HAP-1 (cell line): ENCODE measurements at regions not wholly inside any gene's neighbourhood (a gene's known extent, or its start where the extent isn't known, plus 50 kb on each side); places are given as distances from the start of the nearest gene placed in this dataset.

Source experiments
- DNase-seq, 2 experiments: peaks; one replicate each; pipeline ENCODE4 v3.0.0-alpha.2; 2016 to 2020; ENCODE audit warnings: low spot score in 2 of 2
- H3K27me3 ChIP-seq: fragments of 250-450 bp; sonication (Bioruptor Pico); 2 replicates; pipeline ENCODE4 v1.5.1; 2020; ENCODE audit warnings: low read depth, mild to moderate bottlenecking, moderate library complexity
- H3K36me3 ChIP-seq: fragments of 250-450 bp; sonication (Bioruptor Pico); replicated peaks from 2 replicates; pipeline ENCODE4 v1.5.1; 2020; ENCODE audit warnings: mild to moderate bottlenecking
- H3K4me1 ChIP-seq: fragments of 250-450 bp; sonication (Bioruptor Pico); 2 replicates; pipeline ENCODE4 v1.5.1; 2020; ENCODE audit warnings: mild to moderate bottlenecking
- H3K4me3 ChIP-seq: fragments of 250-450 bp; sonication (Bioruptor Pico); 2 replicates; pipeline ENCODE4 v1.5.1; 2020; ENCODE audit warnings: mild to moderate bottlenecking, moderate library complexity
- H3K9me3 ChIP-seq: fragments of 250-450 bp; sonication (Bioruptor Pico); 2 replicates; pipeline ENCODE4 v1.5.1; 2020; ENCODE audit warnings: mild to moderate bottlenecking, moderate library complexity
- in situ Hi-C: fragments of 300-500 bp; cut with MboI; formaldehyde crosslinking; loops from 3 replicates; pipeline ENCODE4 v1.14.3; 2020; ENCODE audit warnings: low sequenced_read_pairs, inconsistent platforms, mixed read lengths

DNA sequence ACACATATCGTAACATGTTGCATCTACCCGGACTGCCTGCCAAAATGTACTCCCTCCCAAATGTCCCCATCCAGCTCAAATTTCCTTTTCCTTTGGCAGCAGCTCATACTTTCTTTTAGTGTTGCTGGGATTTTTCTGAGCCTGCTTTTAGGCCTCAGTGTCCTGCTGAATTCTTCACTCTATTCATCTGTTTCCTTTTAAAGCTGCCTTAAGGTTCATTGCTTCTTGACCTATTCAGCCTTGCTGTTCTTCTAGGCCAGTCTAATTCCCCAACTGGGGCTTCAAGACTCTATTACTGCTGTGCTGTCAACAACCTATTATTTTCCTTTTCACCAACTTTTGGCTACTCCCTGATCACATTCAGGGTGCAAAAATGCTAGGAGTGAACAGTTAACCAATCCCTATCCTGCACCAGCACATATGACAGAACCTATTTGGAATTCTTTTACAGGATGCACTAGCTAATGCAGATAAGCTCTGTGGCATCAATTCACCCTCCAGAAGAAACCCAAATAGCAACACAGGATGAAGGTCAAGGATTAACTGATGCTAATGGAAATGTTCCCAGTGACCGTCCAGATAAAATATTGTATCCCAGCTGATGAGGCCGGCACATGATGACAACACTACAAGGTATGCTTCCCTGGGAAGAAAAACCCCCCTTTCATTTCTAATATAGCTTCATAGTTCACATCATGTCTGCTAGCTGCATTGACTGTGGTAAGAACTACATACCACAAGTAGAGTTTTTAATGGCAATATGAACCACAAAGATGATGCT lies 114.7 kb upstream of the TTC29 start:
- H3K9me3 ChIP-seq: no peaks in the 10 kb centered on the region
- H3K4me3 ChIP-seq: no peak overlapping the region
- DNase-seq: no peak
- no peaks in the 10 kb centered on the region for H3K4me1 ChIP-seq
- in situ Hi-C loops: no loop called here
- no peaks in the 10 kb centered on the region for H3K36me3 ChIP-seq
- H3K27me3 ChIP-seq: peaks cover 3% of the 10 kb centered on the region; the same call in 1 of the 2 replicates

DNA sequence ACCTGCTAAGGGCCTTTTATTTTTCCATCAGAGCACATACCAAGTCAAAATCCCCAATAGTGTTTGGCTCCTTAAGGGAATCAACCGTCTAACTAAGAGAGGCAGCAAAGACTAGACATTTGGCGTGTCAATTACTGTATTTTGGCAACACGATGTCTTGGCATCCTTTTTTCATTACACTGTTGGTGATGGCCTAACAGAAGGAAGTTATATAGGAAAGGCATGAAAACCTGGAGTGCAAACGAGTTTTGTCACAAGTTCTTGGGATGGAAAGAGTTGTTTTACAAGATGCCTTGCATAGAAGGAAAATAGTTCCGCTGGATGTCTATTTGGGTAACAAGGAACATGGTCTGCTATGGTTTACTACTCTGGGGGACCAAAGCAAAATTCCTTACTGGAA lies 119.2 kb upstream of the TTC29 start:
- no peak overlapping the region for H3K4me3 ChIP-seq
- H3K4me1 ChIP-seq: no peaks in the 10 kb centered on the region
- no peaks in the 10 kb centered on the region for H3K36me3 ChIP-seq
- no peaks in the 10 kb centered on the region for H3K9me3 ChIP-seq
- in situ Hi-C loops: no loop called here
- H3K27me3 ChIP-seq: no peaks in the 10 kb centered on the region
- DNase-seq: no peak

DNA sequence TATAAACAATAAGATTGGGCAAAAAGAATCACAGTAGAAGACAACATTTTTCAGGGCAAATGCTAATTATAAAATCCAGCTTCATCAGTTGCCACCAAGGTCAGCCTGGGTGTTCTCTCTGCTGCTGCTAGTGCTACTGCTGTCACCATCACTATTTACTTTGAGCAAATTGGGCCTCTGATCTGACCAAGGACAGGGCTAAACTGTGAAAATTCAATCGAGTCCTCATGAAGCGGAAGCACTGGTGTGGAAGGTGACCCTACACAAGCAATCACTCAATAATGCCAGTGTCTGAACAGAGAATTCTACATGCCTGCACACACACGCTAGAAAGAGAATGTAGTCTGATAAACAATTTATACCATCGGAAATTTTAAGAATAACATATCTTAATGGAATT lies 122.9 kb upstream of the TTC29 start:
- DNase-seq: no peak
- Histone ChIP-seq H3K27me3 (no peaks in the 10 kb centered on the region), H3K36me3 (no peaks in the 10 kb centered on the region), H3K4me3 (no peak overlapping the region), H3K9me3 (no peaks in the 10 kb centered on the region), H3K4me1 (no peaks in the 10 kb centered on the region)
- in situ Hi-C loops: no loop called here

DNA sequence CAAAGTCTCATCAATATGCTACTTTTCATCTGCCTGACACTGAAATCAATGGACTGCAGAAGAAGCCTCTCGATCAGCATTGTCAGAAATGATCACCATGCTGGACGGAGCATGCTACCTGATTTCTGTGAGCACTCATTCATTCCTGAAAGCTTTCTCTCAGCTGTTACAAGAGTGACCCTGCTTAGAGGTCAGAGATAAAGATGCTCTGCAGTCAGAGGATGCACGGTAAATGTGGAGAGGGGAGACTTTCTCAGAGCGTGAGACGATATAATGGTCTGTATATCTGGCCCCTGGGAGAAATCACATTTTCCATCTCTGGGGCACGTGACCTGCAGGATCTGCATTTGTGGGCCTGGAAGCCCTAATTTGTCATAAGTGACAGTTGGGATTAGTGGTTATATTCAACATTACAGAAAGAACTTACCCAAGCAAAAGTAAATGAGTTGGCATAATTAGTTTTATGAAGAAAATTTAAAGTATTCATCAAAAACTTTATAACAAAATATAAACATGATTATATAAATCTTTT lies 125.6 kb upstream of the TTC29 start:
- H3K9me3 ChIP-seq: no peaks in the 10 kb centered on the region
- no peaks in the 10 kb centered on the region for H3K36me3 ChIP-seq
- no peak for DNase-seq
- in situ Hi-C loops: no loop called here
- no peaks in the 10 kb centered on the region for H3K27me3 ChIP-seq
- no peak overlapping the region for H3K4me3 ChIP-seq
- H3K4me1 ChIP-seq: no peaks in the 10 kb centered on the region

DNA sequence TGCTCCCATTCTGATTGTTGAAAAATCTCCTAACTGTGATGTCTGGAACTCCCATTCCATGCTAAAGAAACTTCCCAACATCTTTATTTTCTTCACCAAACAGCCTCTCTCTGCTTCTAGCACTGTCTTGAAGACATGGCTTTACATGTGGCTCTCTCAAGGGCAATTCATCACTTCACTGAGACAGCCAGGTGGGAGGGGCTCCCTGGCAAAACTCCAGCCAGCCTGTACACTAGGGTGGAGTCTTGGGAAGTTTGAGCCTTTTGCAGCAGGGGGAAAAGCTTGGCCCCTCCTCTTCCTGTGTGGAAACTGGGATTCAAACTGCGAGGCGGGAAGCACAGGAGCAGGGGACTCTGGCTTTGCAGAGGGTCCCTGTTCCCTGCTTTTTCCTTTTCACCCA lies 130.5 kb upstream of the TTC29 start:
- no peaks in the 10 kb centered on the region for H3K27me3 ChIP-seq
- in situ Hi-C loops: no loop called here
- H3K36me3 ChIP-seq: no peaks in the 10 kb centered on the region
- DNase-seq: peak in 1 of 2 experiments; percentile 23
- H3K4me3 ChIP-seq: no peak overlapping the region
- H3K9me3 ChIP-seq: no peaks in the 10 kb centered on the region
- H3K4me1 ChIP-seq: no peaks in the 10 kb centered on the region

DNA sequence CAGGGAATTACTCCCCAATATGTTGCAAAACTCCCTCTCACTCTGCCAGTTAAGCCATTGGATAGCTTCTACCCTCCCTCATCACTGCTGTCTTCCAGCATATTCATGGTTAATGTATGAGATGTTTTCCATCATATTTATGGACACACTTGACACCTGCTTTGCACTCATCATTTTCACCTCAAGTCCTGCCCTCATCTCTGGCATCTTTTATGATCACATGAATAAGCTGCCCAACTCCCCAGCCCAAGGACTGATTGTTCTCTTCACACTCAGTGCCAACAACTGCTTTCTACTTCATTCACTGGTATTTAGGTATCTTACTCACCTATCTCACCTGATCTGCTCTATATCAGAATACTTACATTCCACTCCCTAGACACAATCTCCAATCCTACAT lies 131.1 kb upstream of the TTC29 start:
- no peak for DNase-seq
- in situ Hi-C loops: no loop called here
- Histone ChIP-seq H3K9me3 (no peaks in the 10 kb centered on the region), H3K36me3 (no peaks in the 10 kb centered on the region), H3K27me3 (no peaks in the 10 kb centered on the region), H3K4me3 (no peak overlapping the region), H3K4me1 (no peaks in the 10 kb centered on the region)

DNA sequence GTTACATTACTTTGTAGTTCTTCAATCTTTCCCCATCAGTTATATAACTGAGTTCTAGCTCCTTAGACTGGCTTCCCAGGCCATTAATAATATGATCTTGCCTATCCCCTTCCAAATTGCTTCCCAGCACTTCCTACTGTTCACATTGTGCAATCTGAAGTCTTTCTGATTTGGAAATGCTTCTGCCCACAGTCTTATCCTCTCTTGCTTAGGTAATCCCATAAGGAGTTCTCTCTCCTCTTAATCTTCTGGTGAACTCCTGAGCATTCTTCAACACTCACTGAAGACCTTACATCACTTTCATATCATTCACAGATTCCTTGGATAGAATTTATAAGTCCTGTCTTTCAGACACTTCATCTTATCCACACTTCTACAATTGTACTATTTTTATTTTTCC lies 132.7 kb upstream of the TTC29 start:
- in situ Hi-C loops: no loop called here
- DNase-seq: no peak
- Histone ChIP-seq H3K4me1 (no peaks in the 10 kb centered on the region), H3K36me3 (no peaks in the 10 kb centered on the region), H3K27me3 (no peaks in the 10 kb centered on the region), H3K9me3 (no peaks in the 10 kb centered on the region), H3K4me3 (no peak overlapping the region)

DNA sequence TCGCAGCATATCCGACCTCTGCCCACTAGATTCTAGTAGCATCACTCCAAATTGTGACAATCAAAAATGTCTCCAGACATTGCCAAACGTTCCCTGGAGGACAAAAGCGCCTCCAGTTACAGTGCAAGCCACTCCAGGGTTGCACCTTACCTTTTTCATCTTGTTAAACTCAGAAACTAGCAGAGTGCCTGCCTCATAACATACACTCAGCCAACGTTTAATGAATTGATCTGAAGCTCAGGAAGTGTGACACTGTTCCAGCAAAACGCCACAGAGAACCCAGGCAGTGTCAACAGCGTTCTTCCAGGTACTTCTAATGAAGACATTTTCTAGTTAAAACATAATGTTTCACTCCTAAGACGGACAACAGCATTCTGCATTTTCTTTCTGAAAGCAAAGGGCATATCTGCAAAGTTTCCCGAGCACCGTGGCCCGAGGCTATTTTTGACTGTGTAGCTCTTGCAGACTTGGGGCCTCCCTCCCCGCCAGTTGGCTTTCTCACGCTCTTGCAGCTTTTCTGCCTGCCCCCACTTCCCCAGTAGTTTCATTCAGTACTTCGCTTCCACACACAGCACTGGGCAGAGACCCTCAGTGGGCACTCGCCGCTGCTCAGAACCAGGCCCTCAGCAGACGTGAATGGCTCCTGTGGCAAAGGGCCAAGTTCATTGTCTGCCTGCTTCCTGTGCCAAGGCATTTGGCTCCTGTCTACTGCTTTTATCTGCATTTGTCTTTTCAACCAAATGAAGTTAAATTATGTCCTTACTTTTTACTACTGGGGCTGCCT lies 133.4 kb upstream of the TTC29 start:
- in situ Hi-C loops: no loop called here
- no peaks in the 10 kb centered on the region for H3K36me3 ChIP-seq
- H3K4me1 ChIP-seq: no peaks in the 10 kb centered on the region
- DNase-seq: no peak
- no peaks in the 10 kb centered on the region for H3K27me3 ChIP-seq
- H3K9me3 ChIP-seq: no peaks in the 10 kb centered on the region
- no peak overlapping the region for H3K4me3 ChIP-seq

DNA sequence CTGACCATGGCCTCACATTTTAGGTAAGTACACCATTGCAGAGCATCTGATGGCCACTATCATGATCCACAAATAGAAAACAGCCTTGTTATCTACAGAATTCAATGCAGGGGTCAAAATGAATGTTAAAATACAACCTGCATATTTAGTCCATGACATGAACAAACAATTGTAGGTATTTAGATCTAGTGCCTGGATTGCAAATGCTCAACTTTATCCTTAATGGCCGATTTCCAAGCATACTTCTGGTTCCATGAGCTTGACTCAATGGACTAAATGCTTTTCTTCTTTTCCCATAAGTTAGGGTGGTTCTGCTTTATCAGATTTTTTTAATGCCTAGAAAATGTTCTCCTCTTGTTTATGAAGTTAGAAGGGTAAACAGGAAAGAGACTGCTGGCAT lies 139.2 kb upstream of the TTC29 start:
- in situ Hi-C loops: no loop called here

DNA sequence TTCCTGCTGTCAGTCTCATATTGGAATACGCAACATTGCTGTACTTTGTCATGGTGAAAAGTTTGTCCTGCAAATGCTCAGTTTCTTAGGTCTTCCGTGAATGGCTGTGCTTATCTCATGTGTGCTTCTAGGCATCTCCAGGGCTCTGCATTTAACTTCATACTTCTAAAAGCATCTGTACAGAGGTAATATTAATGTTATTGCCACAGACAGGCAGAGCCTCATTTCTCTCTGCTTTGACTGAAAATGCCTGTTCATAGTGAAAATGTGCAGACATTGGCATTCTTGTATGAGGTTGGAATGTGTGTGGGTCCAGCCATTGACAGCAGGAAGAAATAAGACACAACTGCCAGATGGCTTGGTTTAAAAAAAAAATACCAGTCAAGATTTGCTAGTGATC lies 140.1 kb upstream of the TTC29 start:
- in situ Hi-C loops: no loop called here
- DNase-seq: no peak
- Histone ChIP-seq H3K36me3 (no peaks in the 10 kb centered on the region), H3K4me3 (no peak overlapping the region), H3K27me3 (no peaks in the 10 kb centered on the region), H3K9me3 (no peaks in the 10 kb centered on the region), H3K4me1 (no peaks in the 10 kb centered on the region)

More for the DNA sequence above, 139.2 kb upstream of the TTC29 start:
- Histone ChIP-seq H3K36me3 (no peaks in the 10 kb centered on the region), H3K4me3 (no peak overlapping the region), H3K27me3 (no peaks in the 10 kb centered on the region), H3K9me3 (no peaks in the 10 kb centered on the region), H3K4me1 (no peaks in the 10 kb centered on the region)
- no peak for DNase-seq

DNA sequence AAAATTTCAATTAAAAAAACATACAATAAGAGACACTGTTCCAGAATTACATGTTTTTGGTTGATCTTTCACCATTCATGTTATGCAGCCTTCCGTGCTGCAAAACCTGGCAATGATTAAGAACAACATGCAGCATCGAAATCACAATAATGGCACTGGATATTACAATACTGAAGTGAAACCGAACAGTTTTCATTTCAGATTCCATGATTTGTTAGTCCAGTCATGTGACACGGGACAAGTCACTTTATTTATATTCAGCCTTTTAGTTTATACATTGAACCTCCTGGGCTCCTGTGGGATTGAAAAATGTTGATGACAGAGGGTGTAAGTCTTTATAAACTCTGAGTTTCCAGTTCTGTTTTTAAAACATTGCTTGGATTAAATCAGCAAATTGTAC lies 142.5 kb upstream of the TTC29 start:
- Histone ChIP-seq H3K4me3 (no peak overlapping the region), H3K9me3 (no peaks in the 10 kb centered on the region), H3K27me3 (no peaks in the 10 kb centered on the region), H3K4me1 (no peaks in the 10 kb centered on the region), H3K36me3 (no peaks in the 10 kb centered on the region)
- no peak for DNase-seq
- in situ Hi-C loops: no loop called here

DNA sequence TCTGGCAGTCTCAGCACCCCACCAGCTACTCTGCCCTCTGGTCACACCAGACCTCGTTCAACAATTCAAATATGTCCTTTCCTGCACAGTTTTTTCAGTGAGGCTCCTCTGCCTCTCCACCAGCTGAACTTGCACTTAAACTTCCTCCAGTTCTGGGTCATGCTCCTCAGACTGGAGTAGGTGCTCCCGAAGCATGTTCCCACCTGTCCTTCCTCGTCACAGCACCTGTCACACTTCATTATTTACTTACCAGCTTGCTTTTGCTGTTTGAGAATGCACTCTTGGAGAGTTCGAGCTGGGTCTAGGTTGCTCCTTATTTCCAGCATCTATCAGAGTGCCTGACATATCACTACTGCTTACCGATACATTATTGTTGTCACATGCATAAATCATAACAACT lies 144.8 kb upstream of the TTC29 start:
- DNase-seq: no peak
- H3K4me1 ChIP-seq: no peaks in the 10 kb centered on the region
- H3K9me3 ChIP-seq: no peaks in the 10 kb centered on the region
- H3K4me3 ChIP-seq: no peak overlapping the region
- no peaks in the 10 kb centered on the region for H3K36me3 ChIP-seq
- no peaks in the 10 kb centered on the region for H3K27me3 ChIP-seq
- in situ Hi-C loops: no loop called here

DNA sequence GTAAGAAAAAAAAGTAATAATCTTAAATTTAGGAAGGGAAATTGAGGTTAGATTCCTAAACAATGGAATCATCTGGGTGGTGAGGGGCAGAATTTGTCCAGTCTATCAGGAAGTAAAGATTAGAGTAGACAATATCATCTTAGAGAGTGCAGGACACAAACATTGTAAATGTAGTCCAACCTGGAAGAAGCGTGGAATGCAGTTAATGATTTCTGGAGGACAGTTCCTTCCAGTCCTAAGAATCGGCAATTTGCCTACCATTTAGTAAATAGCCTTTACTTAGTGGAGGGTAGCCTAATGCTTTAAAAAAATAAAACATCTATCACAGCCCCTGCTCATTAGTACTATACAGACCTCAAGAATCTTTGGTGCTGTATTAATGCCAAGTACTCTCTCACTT lies 147.5 kb upstream of the TTC29 start:
- Histone ChIP-seq H3K4me1 (no peaks in the 10 kb centered on the region), H3K4me3 (no peak overlapping the region), H3K27me3 (peaks cover under 1% of the 10 kb centered on the region), H3K36me3 (no peaks in the 10 kb centered on the region), H3K9me3 (no peaks in the 10 kb centered on the region)
- in situ Hi-C loops: no loop called here
- DNase-seq: no peak

DNA sequence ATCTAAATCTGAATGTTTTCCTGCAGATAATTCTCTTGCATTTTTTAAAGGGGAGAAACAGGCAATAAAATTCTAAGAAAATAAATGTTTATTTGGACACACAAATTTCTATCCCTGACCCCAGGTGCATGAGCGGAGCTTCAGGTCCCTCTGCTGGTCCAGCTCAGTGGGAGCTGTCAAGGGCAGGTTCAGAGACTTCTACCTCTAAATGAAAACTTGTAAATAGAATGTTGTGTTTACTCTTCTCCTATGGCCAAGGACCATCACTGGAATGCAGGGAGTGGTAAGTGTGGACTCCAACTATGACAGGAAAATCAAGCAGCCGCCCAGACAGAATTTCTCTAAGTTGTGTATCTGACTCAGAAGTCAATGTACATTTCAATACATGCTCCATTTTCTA lies 148.6 kb upstream of the TTC29 start:
- H3K36me3 ChIP-seq: no peaks in the 10 kb centered on the region
- H3K9me3 ChIP-seq: no peaks in the 10 kb centered on the region
- H3K27me3 ChIP-seq: peaks cover 4% of the 10 kb centered on the region
- DNase-seq: no peak
- no peak overlapping the region for H3K4me3 ChIP-seq
- no peaks in the 10 kb centered on the region for H3K4me1 ChIP-seq
- in situ Hi-C loops: no loop called here
